K562 (cell line): ENCODE measurements at regions not wholly inside any gene's neighbourhood (a gene's known extent, or its start where the extent isn't known, plus 50 kb on each side); places are given as distances from the start of the nearest gene placed in this dataset.

Source experiments
- ATAC-seq: fragments of 200-7000 bp; cut with Tn5 transposase; 3 replicates; pipeline ENCODE4 v1.9.1; 2020; ENCODE audit warnings: moderate library complexity
- BruUV-seq: library from RNA; stranded (reverse); fragments of 400-500 nt; replicated peaks from 2 replicates; lab custom pipeline; 2021; lab: Mats Ljungman, UMichigan
- CTCF ChIA-PET: fragments of 300-600 bp; formaldehyde crosslinking; extraction: SDS; loops from one replicate; lab custom pipeline; 2021; ENCODE audit warnings: low intra/inter-chr PET ratio; lab: Yijun Ruan, JAX
- POLR2A ChIA-PET: fragments of 300-600, 350-650 bp; sonication (Branson Sonifier 250); formaldehyde crosslinking; extraction: SDS; loops from one replicate; lab custom pipeline; 2021; ENCODE audit warnings: antibody characterized with exemption, inconsistent platforms; lab: Yijun Ruan, JAX
- DNase-seq, 4 experiments: peaks; one replicate each; pipeline versions ENCODE4 v3.0.0 to v3.0.0-alpha.2; 2011 to 2018; ENCODE audit warnings: low spot score in 3 of 4, mixed read lengths in 3 of 4; ENCODE audit errors: extremely low read depth in 1 of 4
- FAIRE-seq: peaks from 2 replicates; lab custom pipeline; 2011; peaks lifted over from hg19 to GRCh38; lab: Jason Lieb, UNC
- H2AFZ ChIP-seq: 2 replicates; pipeline ENCODE4 v1.6.0; 2011; ENCODE audit warnings: low read depth, low read length, control low read depth, inconsistent platforms
- H3K27ac ChIP-seq: fragments of 200-600 bp; 3 replicates; pipeline ENCODE4 v1.8.0; 2011; ENCODE audit warnings: low read depth, mild to moderate bottlenecking, control low read depth, inconsistent platforms, low read length, moderate library complexity, mixed read lengths; ENCODE audit errors: extremely low read depth
- H3K27me3 ChIP-seq, 2 experiments: fragments of 300-600 bp in 1 of 2; 2 replicates in 1 of 2; 3 replicates in 1 of 2; pipeline versions ENCODE4 v1.6.0 to v1.8.0; 2011; ENCODE audit warnings: inconsistent platforms in 2 of 2, low read length in 2 of 2, mild to moderate bottlenecking in 1 of 2, mixed read lengths in 1 of 2, moderate library complexity in 1 of 2; ENCODE audit not compliant: control insufficient read depth in 2 of 2, insufficient read depth in 2 of 2
- H3K36me3 ChIP-seq: fragments of 300-600 bp; 3 replicates; pipeline ENCODE4 v1.8.0; 2011; ENCODE audit warnings: mild to moderate bottlenecking, low read length, inconsistent platforms; ENCODE audit not compliant: control insufficient read depth, insufficient read depth
- H3K4me1 ChIP-seq, 2 experiments: fragments of 200-600 bp in 1 of 2; replicated peaks in 1 of 2; 2 replicates in 1 of 2; 3 replicates in 1 of 2; pipeline versions ENCODE4 v1.5.1 to v1.8.0; 2011; ENCODE audit warnings: inconsistent platforms in 2 of 2, low read length in 2 of 2, mild to moderate bottlenecking in 1 of 2, mixed read lengths in 1 of 2, moderate library complexity in 1 of 2; ENCODE audit not compliant: control insufficient read depth in 2 of 2, insufficient read depth in 2 of 2
- H3K4me2 ChIP-seq: 2 replicates; pipeline ENCODE4 v1.6.1; 2011; ENCODE audit warnings: low read length, control low read depth, inconsistent platforms, mixed read lengths; ENCODE audit not compliant: insufficient read depth
- H3K4me3 ChIP-seq: fragments of 200-600 bp; sonication (generic), shearing (Covaris generic); 2 replicates; pipeline ENCODE4 v1.5.1; 2016; ENCODE audit warnings: control low read depth, inconsistent platforms
- H3K79me2 ChIP-seq: fragments of 200-600 bp; 3 replicates; pipeline ENCODE4 v1.8.0; 2011; ENCODE audit warnings: low read length, inconsistent platforms; ENCODE audit not compliant: control insufficient read depth, insufficient read depth
- H3K9ac ChIP-seq, 2 experiments: 2 replicates each; pipeline versions ENCODE4 v1.6.0 to v1.6.1; 2011; ENCODE audit warnings: low read depth in 2 of 2, low read length in 2 of 2, control low read depth in 1 of 2, inconsistent platforms in 1 of 2, mild to moderate bottlenecking in 1 of 2, mixed read lengths in 1 of 2; ENCODE audit not compliant: insufficient read depth in 1 of 2
- H3K9me1 ChIP-seq: one replicate; pipeline ENCODE4 v1.6.0; 2011; ENCODE audit warnings: inconsistent platforms, mild to moderate bottlenecking, low read length, moderate library complexity; ENCODE audit not compliant: control insufficient read depth, insufficient read depth
- H3K9me3 ChIP-seq: replicated peaks from 2 replicates; pipeline ENCODE4 v1.5.1; 2011; ENCODE audit warnings: low read depth, low read length, inconsistent platforms; ENCODE audit not compliant: control insufficient read depth, insufficient read depth
- H4K20me1 ChIP-seq: replicated peaks from 2 replicates; pipeline ENCODE4 v1.6.1; 2011; ENCODE audit warnings: low read length, inconsistent platforms, mixed read lengths; ENCODE audit not compliant: control insufficient read depth, insufficient read depth
- ARID1B ChIP-seq: fragments of 450-650 bp; IDR thresholded peaks from 2 replicates; pipeline ENCODE4 v1.6.1; 2016; ENCODE audit warnings: antibody characterized with exemption, mild to moderate bottlenecking, inconsistent platforms
- BACH1 ChIP-seq: fragments of 200-800 bp; sonication (Bioruptor generic); IDR thresholded peaks from 2 replicates; pipeline ENCODE4 v1.6.1; 2016; ENCODE audit warnings: missing genetic modification characterization, missing compliant biosample characterization
- CEBPG ChIP-seq, 3 experiments: fragments of 200-800 bp in 1 of 3; sonication (Bioruptor generic) in 1 of 3; sonication (generic) in 1 of 3; formaldehyde crosslinking in 1 of 3; IDR thresholded peaks in 2 of 3; conservative IDR thresholded peaks in 1 of 3; 2 replicates each; pipeline versions ENCODE4 v1.6.1 to v1.8.0; 2016 to 2022; ENCODE audit warnings: missing compliant biosample characterization in 2 of 3, missing genetic modification characterization in 2 of 3, mild to moderate bottlenecking in 1 of 3, missing genetic modification reagents in 1 of 3
- CHD2 ChIP-seq: IDR thresholded peaks from 2 replicates; pipeline ENCODE4 v1.6.1; 2011; ENCODE audit warnings: low read depth, low read length
- ERF ChIP-seq: fragments of 450-650 bp; formaldehyde crosslinking; IDR thresholded peaks from 2 replicates; pipeline ENCODE4 v1.4.0; 2020; ENCODE audit warnings: mild to moderate bottlenecking, mixed read lengths
- FOSL1 ChIP-seq: fragments of 200-800 bp; sonication (Bioruptor generic); conservative IDR thresholded peaks from 2 replicates; pipeline ENCODE4 v1.6.1; 2016; ENCODE audit warnings: missing genetic modification characterization, missing compliant biosample characterization
- MITF ChIP-seq: IDR thresholded peaks from 2 replicates; pipeline ENCODE4 v1.6.1; 2014; ENCODE audit warnings: antibody characterized with exemption
- PHB ChIP-seq: fragments of 250-450 bp; sonication (Bioruptor Pico); IDR thresholded peaks from 2 replicates; pipeline ENCODE4 v1.5.0; 2021
- RAD51 ChIP-seq: fragments of 450-650 bp; IDR thresholded peaks from 2 replicates; pipeline ENCODE4 v1.7.1; 2016; ENCODE audit warnings: low read depth, mild to moderate bottlenecking, borderline replicate concordance
- SLC30A9 ChIP-seq: fragments of 250-450 bp; sonication (Bioruptor Pico); IDR thresholded peaks from 2 replicates; pipeline ENCODE4 v1.8.0; 2022; ENCODE audit warnings: mild to moderate bottlenecking, moderate library complexity
- STAT5A ChIP-seq: IDR thresholded peaks from 2 replicates; pipeline ENCODE4 v1.6.1; 2012; ENCODE audit warnings: low read length, inconsistent platforms, borderline replicate concordance
- TAF1 ChIP-seq: IDR thresholded peaks from 2 replicates; pipeline ENCODE4 v1.6.1; 2011; ENCODE audit warnings: mild to moderate bottlenecking, low read length, moderate library complexity; ENCODE audit not compliant: insufficient read depth, control insufficient read depth, severe bottlenecking; ENCODE audit errors: extremely low read depth
- TCF3 ChIP-seq: sonication (generic); formaldehyde crosslinking; IDR thresholded peaks from 2 replicates; pipeline ENCODE4 v1.4.0; 2020; ENCODE audit warnings: mild to moderate bottlenecking, missing genetic modification reagents
- TEAD2 ChIP-seq: fragments of 450-650 bp; IDR thresholded peaks from 2 replicates; pipeline ENCODE4 v1.6.1; 2016; ENCODE audit warnings: missing genetic modification characterization, control low read depth, missing compliant biosample characterization
- TFAP4 ChIP-seq: sonication (generic); formaldehyde crosslinking; IDR thresholded peaks from 2 replicates; pipeline ENCODE4 v1.8.0; 2022; ENCODE audit warnings: missing genetic modification reagents, mild to moderate bottlenecking, moderate library complexity, borderline replicate concordance
- ZNF551 ChIP-seq: fragments of 250-450 bp; sonication (Bioruptor Pico); IDR thresholded peaks from 2 replicates; pipeline ENCODE4 v1.5.0; 2021; ENCODE audit warnings: mild to moderate bottlenecking, moderate library complexity
- ZNF717 ChIP-seq: fragments of 250-450 bp; sonication (Bioruptor Pico); IDR thresholded peaks from 2 replicates; pipeline ENCODE4 v1.5.0; 2021
- WGBS: fragments of 100-300 bp; shearing (Covaris generic); methylation state at CpG from one replicate; pipeline ENCODE4 v1.1.6; 2016; ENCODE audit warnings: low coverage, mixed read lengths; ENCODE audit not compliant: insufficient coverage; ENCODE audit errors: missing lambda C conversion rate; 5-methylcytosine and 5-hydroxymethylcytosine counted together
- in situ Hi-C: fragments of 300-500 bp; cut with MboI; formaldehyde crosslinking; loops from 4 replicates; pipeline ENCODE4 v1.15.0; 2018; ENCODE audit warnings: inconsistent platforms, mixed read lengths
- intact Hi-C: fragments of 100-400 bp; cut with micrococcal nuclease; formaldehyde crosslinking; loops from 2 replicates; pipeline ENCODE4 v1.14.2; 2022

GRCh38 chrX:79482686-79483085, 115.6 kb upstream of the ITM2A start:
- in situ Hi-C loops: no loop called here
- H4K20me1 ChIP-seq: no peaks in the 10 kb centered on the region
- H3K9me1 ChIP-seq: no peaks in the 10 kb centered on the region
- no peaks in the 10 kb centered on the region for H3K36me3 ChIP-seq
- no peak for ATAC-seq
- H3K27me3 ChIP-seq: no peaks in the 10 kb centered on the region
- no peak overlapping the region for H3K27ac ChIP-seq
- no TSS peak for BruUV-seq
- H3K4me2 ChIP-seq: no peak overlapping the region
- TF ChIP-seq TEAD2 (tag) (no peak), TCF3 (CRISPR knock-in tag) (no peak), CHD2 (no peak)
- no peak for DNase-seq
- intact Hi-C loops: no loop called here
- H3K79me2 ChIP-seq: no peaks in the 10 kb centered on the region
- no peak for FAIRE-seq
- no peaks in the 10 kb centered on the region for H3K9me3 ChIP-seq
- ChIA-PET POLR2A (no interaction called here), CTCF (no interaction called here)
- H3K9ac ChIP-seq: no peak overlapping the region
- WGBS: 2% methylated on average over 7 of the region's 7 CpGs
- H2AFZ ChIP-seq: no peak overlapping the region
- H3K4me1 ChIP-seq: no peaks in the 10 kb centered on the region
- H3K4me3 ChIP-seq: no peak overlapping the region

GRCh38 chrX:79477691-79478090, 110.6 kb upstream of the ITM2A start:
- no peak overlapping the region for H3K27ac ChIP-seq
- no peak overlapping the region for H3K9ac ChIP-seq
- ChIA-PET CTCF (no interaction called here), POLR2A (no interaction called here)
- H3K27me3 ChIP-seq: no peaks in the 10 kb centered on the region
- intact Hi-C loops: no loop called here
- no peaks in the 10 kb centered on the region for H3K9me3 ChIP-seq
- no peaks in the 10 kb centered on the region for H3K79me2 ChIP-seq
- H2AFZ ChIP-seq: no peak overlapping the region
- WGBS: 4% methylated on average over 3 of the region's 3 CpGs
- no peaks in the 10 kb centered on the region for H3K36me3 ChIP-seq
- H3K4me1 ChIP-seq: no peaks in the 10 kb centered on the region
- ATAC-seq (no peak), FAIRE-seq (no peak), DNase-seq (no peak)
- H3K4me3 ChIP-seq: no peak overlapping the region
- no peaks in the 10 kb centered on the region for H4K20me1 ChIP-seq
- in situ Hi-C loops: no loop called here
- no peaks in the 10 kb centered on the region for H3K9me1 ChIP-seq
- no peak overlapping the region for H3K4me2 ChIP-seq
- no TSS peak for BruUV-seq
- TF ChIP-seq MITF: no peak
- TF ChIP-seq SLC30A9 (CRISPR knock-in tag): no peak
- TF ChIP-seq CEBPG (CRISPR knock-in tag; IDR thresholded peaks at IDR 0.05): no peak
- no peak for TF ChIP-seq CEBPG (tag; conservative IDR thresholded peaks at IDR 0.05 in 1 of 2, IDR thresholded peaks at IDR 0.05 in 1 of 2)
- no peak for TF ChIP-seq ZNF717 (CRISPR knock-in tag)
- no peak for TF ChIP-seq TAF1
- TF ChIP-seq RAD51: no peak
- no peak for TF ChIP-seq ZNF551 (CRISPR knock-in tag)
- no peak for TF ChIP-seq FOSL1 (tag)
- TF ChIP-seq ERF: no peak
- no peak for TF ChIP-seq PHB (CRISPR knock-in tag)
- no peak for TF ChIP-seq BACH1 (tag)
- TF ChIP-seq STAT5A: no peak
- TF ChIP-seq ARID1B: no peak
- no peak for TF ChIP-seq TFAP4
